Thyroid gland (tissue), 4 donors: ENCODE measurements at regions not wholly inside any gene's neighbourhood (a gene's known extent, or its start where the extent isn't known, plus 50 kb on each side); places are given as distances from the start of the nearest gene placed in this dataset.

Source experiments
- CTCF ChIP-seq, 6 experiments: fragments of 200-600 bp in 3 of 6; fragments of 450-650 bp in 3 of 6; sonication (generic) in 3 of 6; IDR thresholded peaks; one replicate each; pipeline ENCODE4 v1.5.1; 2016 to 2019; ENCODE audit warnings: antibody characterized with exemption in 6 of 6, mild to moderate bottlenecking in 2 of 6, inconsistent platforms in 1 of 6, moderate library complexity in 1 of 6
- POLR2A ChIP-seq, 2 donors: fragments of 450-650 bp; IDR thresholded peaks; one replicate each; pipeline ENCODE4 v1.6.1; 2017; ENCODE audit warnings: antibody characterized with exemption in 2 of 2, mild to moderate bottlenecking in 2 of 2, moderate library complexity in 1 of 2

DNA sequence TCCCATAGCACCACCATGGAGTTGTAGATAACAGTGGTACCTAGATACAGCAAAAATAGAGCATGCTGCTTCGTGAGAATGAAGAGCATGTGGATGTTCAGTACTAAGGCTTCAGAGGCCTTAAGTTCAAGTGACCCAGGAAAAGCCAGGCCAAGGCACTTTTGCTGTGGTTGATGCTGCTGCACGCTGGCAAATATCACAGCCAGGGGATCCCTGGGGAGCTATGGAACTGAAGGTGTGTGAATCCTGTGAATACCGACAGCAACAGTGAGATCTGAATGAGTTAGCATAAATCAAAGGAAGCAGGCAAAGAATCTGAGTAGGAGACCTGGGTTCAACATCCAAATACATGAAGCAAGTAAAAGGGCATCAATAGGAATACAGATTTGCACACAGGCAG lies 158.6 kb upstream of the THUMPD2 start:
- TF ChIP-seq POLR2A (IDR thresholded peaks at IDR 0.05) (no peak), CTCF (IDR thresholded peaks at IDR 0.05) (no peak)
